H9 (cell line): ENCODE measurements at regions not wholly inside any gene's neighbourhood (a gene's known extent, or its start where the extent isn't known, plus 50 kb on each side); places are given as distances from the start of the nearest gene placed in this dataset.

Experiments
- DNase-seq: peaks from one replicate; pipeline ENCODE4 v3.0.0-alpha.2; 2017
- H2AFZ ChIP-seq: one replicate; pipeline ENCODE4 v1.6.1; 2013; ENCODE audit warnings: mild to moderate bottlenecking, low read length, control low read depth, moderate library complexity
- H2AK5ac ChIP-seq: 2 replicates; pipeline ENCODE4 v1.6.1; 2013; ENCODE audit warnings: low read length, control low read depth, mixed read lengths; ENCODE audit not compliant: insufficient read length
- H2BK120ac ChIP-seq: one replicate; pipeline ENCODE4 v1.6.1; 2013; ENCODE audit warnings: low read depth, mild to moderate bottlenecking, low read length, control low read depth, inconsistent platforms; ENCODE audit not compliant: poor library complexity, severe bottlenecking
- H2BK12ac ChIP-seq: 2 replicates; pipeline ENCODE4 v1.6.1; 2013; ENCODE audit warnings: low read length, control low read depth, mixed read lengths, low read depth; ENCODE audit not compliant: insufficient read length
- H2BK15ac ChIP-seq: 2 replicates; pipeline ENCODE4 v1.6.1; 2013; ENCODE audit warnings: low read depth, low read length, control low read depth
- H2BK20ac ChIP-seq: one replicate; pipeline ENCODE4 v1.6.1; 2013; ENCODE audit warnings: low read depth, mild to moderate bottlenecking, low read length, control low read depth, inconsistent platforms; ENCODE audit not compliant: poor library complexity, severe bottlenecking
- H2BK5ac ChIP-seq: 2 replicates; pipeline ENCODE4 v1.6.1; 2013; ENCODE audit warnings: low read length, control low read depth, mixed read lengths; ENCODE audit not compliant: insufficient read length
- H3K14ac ChIP-seq: 2 replicates; pipeline ENCODE4 v1.6.1; 2013; ENCODE audit warnings: low read length, control low read depth; ENCODE audit not compliant: insufficient read depth
- H3K18ac ChIP-seq: 2 replicates; pipeline ENCODE4 v1.6.1; 2013; ENCODE audit warnings: low read depth, mild to moderate bottlenecking, mixed read lengths, low read length, control low read depth; ENCODE audit not compliant: insufficient read length
- H3K23ac ChIP-seq: 2 replicates; pipeline ENCODE4 v1.6.1; 2013; ENCODE audit warnings: low read length, control low read depth, mixed read lengths, low read depth; ENCODE audit not compliant: insufficient read length
- H3K23me2 ChIP-seq: 2 replicates; pipeline ENCODE4 v1.6.1; 2013; ENCODE audit warnings: low read depth, mild to moderate bottlenecking, mixed read lengths, low read length, control low read depth; ENCODE audit not compliant: insufficient read length, poor library complexity, severe bottlenecking
- H3K27ac ChIP-seq: 2 replicates; pipeline ENCODE4 v1.5.1; 2013; ENCODE audit warnings: low read length, control low read depth, mixed read lengths, low read depth; ENCODE audit not compliant: insufficient read length
- H3K27me3 ChIP-seq: 2 replicates; pipeline ENCODE4 v1.6.1; 2013; ENCODE audit warnings: low read length, control low read depth, inconsistent platforms; ENCODE audit not compliant: insufficient read depth
- H3K4ac ChIP-seq: 2 replicates; pipeline ENCODE4 v1.6.1; 2013; ENCODE audit warnings: low read depth, mild to moderate bottlenecking, control low read depth, inconsistent platforms, low read length, moderate library complexity
- H3K4me1 ChIP-seq: 2 replicates; pipeline ENCODE4 v1.6.1; 2013; ENCODE audit warnings: low read length, control low read depth, inconsistent platforms; ENCODE audit not compliant: insufficient read depth
- H3K4me2 ChIP-seq: 2 replicates; pipeline ENCODE4 v1.6.1; 2013; ENCODE audit warnings: low read length, control low read depth, mixed read lengths; ENCODE audit not compliant: insufficient read length, insufficient read depth
- H3K56ac ChIP-seq: 2 replicates; pipeline ENCODE4 v1.6.1; 2013; ENCODE audit warnings: low read depth, mild to moderate bottlenecking, mixed read lengths, low read length, control low read depth; ENCODE audit not compliant: insufficient read length
- H3K79me1 ChIP-seq: 2 replicates; pipeline ENCODE4 v1.6.1; 2013; ENCODE audit warnings: low read depth, mild to moderate bottlenecking, moderate library complexity, low read length, control low read depth, inconsistent platforms; ENCODE audit not compliant: insufficient read depth, poor library complexity, severe bottlenecking
- H3K79me2 ChIP-seq: 2 replicates; pipeline ENCODE4 v1.6.1; 2013; ENCODE audit warnings: low read length, control low read depth, inconsistent platforms; ENCODE audit not compliant: insufficient read depth
- H3K9ac ChIP-seq: 2 replicates; pipeline ENCODE4 v1.6.1; 2013; ENCODE audit warnings: low read length, control low read depth, mixed read lengths; ENCODE audit not compliant: insufficient read length; ENCODE audit errors: extremely low read depth
- H3K9me3 ChIP-seq: one replicate; pipeline ENCODE4 v1.6.1; 2013; ENCODE audit warnings: low read depth, low read length, inconsistent platforms; ENCODE audit not compliant: control insufficient read depth
- H3T11ph ChIP-seq: one replicate; pipeline ENCODE4 v1.6.1; 2013; ENCODE audit warnings: mild to moderate bottlenecking, low read length, control low read depth, inconsistent platforms
- H4K20me1 ChIP-seq: one replicate; pipeline ENCODE4 v1.6.1; 2013; ENCODE audit not compliant: control insufficient read depth, insufficient read length, insufficient read depth
- H4K5ac ChIP-seq: 2 replicates; pipeline ENCODE4 v1.6.1; 2013; ENCODE audit warnings: low read depth, mild to moderate bottlenecking, mixed read lengths, low read length, control low read depth; ENCODE audit not compliant: insufficient read length
- H4K8ac ChIP-seq: replicated peaks from 2 replicates; pipeline ENCODE4 v1.6.1; 2013; ENCODE audit warnings: low read length, control low read depth, mixed read lengths, low read depth; ENCODE audit not compliant: insufficient read length
- H4K91ac ChIP-seq: 2 replicates; pipeline ENCODE4 v1.6.1; 2013; ENCODE audit warnings: low read depth, mild to moderate bottlenecking, moderate library complexity, mixed read lengths, low read length, control low read depth; ENCODE audit not compliant: insufficient read length
- H3K27ac Mint-ChIP-seq, 3 experiments: 2 replicates in 2 of 3; 3 replicates in 1 of 3; pipeline ENCODE4 v1.8.0; 2020 to 2021; ENCODE audit warnings: mixed read lengths in 3 of 3, mild to moderate bottlenecking in 1 of 3, moderate library complexity in 1 of 3
- H3K27me3 Mint-ChIP-seq: 2 replicates; pipeline ENCODE4 v1.8.0; 2021; ENCODE audit warnings: low read depth, mild to moderate bottlenecking, moderate library complexity, mixed read lengths
- H3K36me3 Mint-ChIP-seq, 3 experiments: 2 replicates in 2 of 3; 3 replicates in 1 of 3; pipeline ENCODE4 v1.8.0; 2020 to 2021; ENCODE audit warnings: low read depth in 3 of 3, mixed read lengths in 3 of 3; ENCODE audit not compliant: insufficient read depth in 1 of 3
- H3K4me1 Mint-ChIP-seq, 2 experiments: 2 replicates each; pipeline ENCODE4 v1.8.0; 2020; ENCODE audit warnings: mixed read lengths in 2 of 2
- H3K4me3 Mint-ChIP-seq, 2 experiments: 2 replicates in 1 of 2; 3 replicates in 1 of 2; pipeline ENCODE4 v1.8.0; 2020 to 2021; ENCODE audit warnings: mild to moderate bottlenecking in 2 of 2, mixed read lengths in 2 of 2, moderate library complexity in 1 of 2
- H3K9me3 Mint-ChIP-seq, 2 experiments: 2 replicates in 1 of 2; 3 replicates in 1 of 2; pipeline ENCODE4 v1.8.0; 2020; ENCODE audit warnings: mild to moderate bottlenecking in 2 of 2, mixed read lengths in 2 of 2, moderate library complexity in 1 of 2
- WGBS: extraction: QIAGEN DNeasy Blood & Tissue Kit; methylation state at CpG from one replicate; pipeline ENCODE4 v1.1.7; 2013; ENCODE audit warnings: missing lambda C conversion rate, low lambda C conversion rate, mixed read lengths; ENCODE audit not compliant: insufficient read length; ENCODE audit errors: extremely low coverage; 5-methylcytosine and 5-hydroxymethylcytosine counted together
- TF ChIP-seq, protein P1 (sequence below): fragments of 200-600 bp; sonication (generic); conservative IDR thresholded peaks from 3 replicates; pipeline ENCODE4 v1.8.0; 2021; ENCODE audit warnings: antibody characterized with exemption, mild to moderate bottlenecking

GRCh38 chr6:55937261-55937947 is 62.0 kb upstream of the BMP5 start:
- Histone ChIP-seq H2BK12ac (no peak overlapping the region), H3K56ac (no peak overlapping the region), H3K27me3 (no peaks in the 10 kb centered on the region), H4K8ac (no peak overlapping the region), H3K9me3 (no peaks in the 10 kb centered on the region), H2BK15ac (no peak overlapping the region), H2BK120ac (no peak overlapping the region), H3K18ac (no peak overlapping the region), H3K27ac (no peak overlapping the region), H3K79me1 (no peaks in the 10 kb centered on the region), H3K4ac (no peak overlapping the region), H3K4me2 (no peak overlapping the region), H3K79me2 (no peaks in the 10 kb centered on the region), H4K5ac (no peak overlapping the region), H2BK20ac (no peak overlapping the region), H2BK5ac (no peak overlapping the region), H3K4me1 (no peaks in the 10 kb centered on the region), H3K23ac (no peak overlapping the region), H3K9ac (no peak overlapping the region), H4K91ac (no peak overlapping the region), H2AFZ (no peak overlapping the region), H3T11ph (no peak overlapping the region), H4K20me1 (no peaks in the 10 kb centered on the region), H3K14ac (no peak overlapping the region), H3K23me2 (no peaks in the 10 kb centered on the region), H2AK5ac (no peak overlapping the region)
- Mint-ChIP-seq H3K36me3 (no peaks in the 10 kb centered on the region; a peak in 1 of 7 replicates), H3K4me1 (no peaks in the 10 kb centered on the region), H3K27me3 (no peaks in the 10 kb centered on the region; the same call in none of the 2 replicates), H3K27ac (no peak overlapping the region; a peak in 1 of 7 replicates), H3K4me3 (no peak overlapping the region), H3K9me3 (no peaks in the 10 kb centered on the region)
- DNase-seq = no peak
- TF ChIP-seq, protein P1, sequence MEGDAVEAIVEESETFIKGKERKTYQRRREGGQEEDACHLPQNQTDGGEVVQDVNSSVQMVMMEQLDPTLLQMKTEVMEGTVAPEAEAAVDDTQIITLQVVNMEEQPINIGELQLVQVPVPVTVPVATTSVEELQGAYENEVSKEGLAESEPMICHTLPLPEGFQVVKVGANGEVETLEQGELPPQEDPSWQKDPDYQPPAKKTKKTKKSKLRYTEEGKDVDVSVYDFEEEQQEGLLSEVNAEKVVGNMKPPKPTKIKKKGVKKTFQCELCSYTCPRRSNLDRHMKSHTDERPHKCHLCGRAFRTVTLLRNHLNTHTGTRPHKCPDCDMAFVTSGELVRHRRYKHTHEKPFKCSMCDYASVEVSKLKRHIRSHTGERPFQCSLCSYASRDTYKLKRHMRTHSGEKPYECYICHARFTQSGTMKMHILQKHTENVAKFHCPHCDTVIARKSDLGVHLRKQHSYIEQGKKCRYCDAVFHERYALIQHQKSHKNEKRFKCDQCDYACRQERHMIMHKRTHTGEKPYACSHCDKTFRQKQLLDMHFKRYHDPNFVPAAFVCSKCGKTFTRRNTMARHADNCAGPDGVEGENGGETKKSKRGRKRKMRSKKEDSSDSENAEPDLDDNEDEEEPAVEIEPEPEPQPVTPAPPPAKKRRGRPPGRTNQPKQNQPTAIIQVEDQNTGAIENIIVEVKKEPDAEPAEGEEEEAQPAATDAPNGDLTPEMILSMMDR = no peak
- no CpG with 5 or more reads among the region's 5 CpGs for WGBS
